ENCODE measurements at regions not wholly inside any gene's neighbourhood (a gene's known extent, or its start where the extent isn't known, plus 50 kb on each side); places are given as distances from the start of the nearest gene placed in this dataset.

DNA sequence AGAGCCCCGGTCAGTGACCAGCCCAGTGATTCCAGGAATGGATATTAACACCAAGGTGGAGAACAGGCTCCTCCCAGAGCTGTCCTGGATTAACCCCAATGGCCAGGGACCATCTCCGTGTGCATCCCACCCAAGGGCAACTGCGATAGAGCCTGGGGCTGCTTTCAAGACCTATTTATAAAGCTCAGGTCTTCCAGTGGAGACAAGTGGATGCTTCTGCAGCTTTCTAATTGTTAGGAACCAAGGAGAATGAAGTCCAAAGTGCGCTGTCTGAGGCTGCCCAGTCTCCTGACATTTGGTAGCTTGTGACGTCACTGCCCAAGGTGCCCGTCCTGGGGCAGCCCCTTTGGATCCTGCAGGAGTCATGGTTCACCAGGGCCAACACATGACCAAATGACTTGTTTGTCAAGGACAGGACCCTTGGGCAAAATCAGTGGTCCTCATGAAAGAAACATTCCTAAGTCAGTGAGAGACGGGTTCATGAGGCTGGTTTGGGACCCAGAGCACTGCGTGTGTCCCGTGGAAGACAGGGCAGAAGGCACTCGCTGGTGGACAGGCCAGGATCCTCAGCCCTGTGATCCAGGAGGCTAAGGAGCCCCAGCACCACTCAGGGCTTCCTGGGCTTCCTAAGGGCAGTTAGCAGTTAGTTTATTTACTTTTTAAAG lies 174.9 kb downstream of the ANKRD60 start:
- TF ChIP-seq CTCF (IDR thresholded peaks at IDR 0.05; ENCODE audit: poor library complexity, severe bottlenecking), result no peak
- H3K27me3 ChIP-seq (ENCODE audit: insufficient read depth, poor library complexity, severe bottlenecking), result peaks cover 12% of the 10 kb centered on the region

GRCh38 chr20:58051367-58051766 lies 177.1 kb downstream of the ANKRD60 start:
- TF ChIP-seq CTCF (IDR thresholded peaks at IDR 0.05; ENCODE audit: poor library complexity, severe bottlenecking), result no peak
- no peaks in the 10 kb centered on the region for H3K36me3 ChIP-seq (ENCODE audit: low read depth)
- ATAC-seq (ENCODE audit: low read depth), result no peak

More for the DNA sequence above, 174.9 kb downstream of the ANKRD60 start:
- no peak overlapping the region for H3K4me3 ChIP-seq (ENCODE audit: severe bottlenecking)
- no peak for ATAC-seq (ENCODE audit: low read depth)
- DNase-seq (ENCODE audit: low spot score), result no peak
- peaks cover 7% of the 10 kb centered on the region for H3K9me3 ChIP-seq (ENCODE audit: severe bottlenecking)
- no peak overlapping the region for H3K27ac ChIP-seq (ENCODE audit: poor library complexity, severe bottlenecking)
- H3K4me1 ChIP-seq (ENCODE audit: insufficient read depth, poor library complexity, severe bottlenecking), result no peaks in the 10 kb centered on the region
- no peaks in the 10 kb centered on the region for H3K36me3 ChIP-seq (ENCODE audit: low read depth)

GRCh38 chr20:58048096-58048702 lies 180.3 kb downstream of the ANKRD60 start:
- TF ChIP-seq CTCF (IDR thresholded peaks at IDR 0.05; ENCODE audit: poor library complexity, severe bottlenecking), result no peak
- DNase-seq (ENCODE audit: low spot score) (no peak), ATAC-seq (ENCODE audit: low read depth) (peak; percentile 60)
- Histone ChIP-seq H3K4me1 (ENCODE audit: insufficient read depth, poor library complexity, severe bottlenecking) (no peaks in the 10 kb centered on the region), H3K36me3 (ENCODE audit: low read depth) (no peaks in the 10 kb centered on the region), H3K27ac (ENCODE audit: poor library complexity, severe bottlenecking) (no peak overlapping the region), H3K27me3 (ENCODE audit: insufficient read depth, poor library complexity, severe bottlenecking) (peaks cover 12% of the 10 kb centered on the region), H3K4me3 (ENCODE audit: severe bottlenecking) (no peak overlapping the region), H3K9me3 (ENCODE audit: severe bottlenecking) (peaks cover 7% of the 10 kb centered on the region)

More at GRCh38 chr20:58051367-58051766, 177.1 kb downstream of the ANKRD60 start:
- no peak overlapping the region for H3K4me3 ChIP-seq (ENCODE audit: severe bottlenecking)
- peaks cover 7% of the 10 kb centered on the region for H3K9me3 ChIP-seq (ENCODE audit: severe bottlenecking)
- H3K27me3 ChIP-seq (ENCODE audit: insufficient read depth, poor library complexity, severe bottlenecking), result peaks cover 12% of the 10 kb centered on the region
- no peak for DNase-seq (ENCODE audit: low spot score)
- H3K4me1 ChIP-seq (ENCODE audit: insufficient read depth, poor library complexity, severe bottlenecking), result no peaks in the 10 kb centered on the region
- no peak overlapping the region for H3K27ac ChIP-seq (ENCODE audit: poor library complexity, severe bottlenecking)

DNA sequence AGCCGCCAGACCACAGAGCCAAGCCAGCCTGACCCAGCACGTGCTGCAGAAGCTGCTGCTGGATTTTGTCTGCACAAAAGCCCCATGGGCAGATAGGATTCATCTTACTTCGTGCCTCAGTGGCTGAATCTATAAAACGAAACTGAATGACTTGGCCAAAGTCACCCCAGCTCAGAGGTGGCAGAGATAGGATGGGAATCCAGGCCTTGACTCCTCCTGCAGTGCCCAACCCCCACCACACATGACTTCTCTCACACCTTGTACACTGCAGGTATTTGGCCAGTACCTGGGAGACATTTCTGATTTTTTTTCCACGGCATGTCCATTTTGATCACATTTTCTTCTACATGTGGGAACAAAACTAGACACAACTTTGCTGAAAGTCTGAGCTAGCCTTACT lies 182.1 kb downstream of the ANKRD60 start:
- DNase-seq (ENCODE audit: low spot score), result no peak
- Histone ChIP-seq H3K9me3 (ENCODE audit: severe bottlenecking) (peaks cover 4% of the 10 kb centered on the region), H3K4me3 (ENCODE audit: severe bottlenecking) (no peak overlapping the region), H3K27ac (ENCODE audit: poor library complexity, severe bottlenecking) (no peak overlapping the region), H3K4me1 (ENCODE audit: insufficient read depth, poor library complexity, severe bottlenecking) (no peaks in the 10 kb centered on the region), H3K36me3 (ENCODE audit: low read depth) (no peaks in the 10 kb centered on the region), H3K27me3 (ENCODE audit: insufficient read depth, poor library complexity, severe bottlenecking) (peaks cover 12% of the 10 kb centered on the region)
- ATAC-seq (ENCODE audit: low read depth), result no peak
- no peak for TF ChIP-seq CTCF (IDR thresholded peaks at IDR 0.05; ENCODE audit: poor library complexity, severe bottlenecking)

GRCh38 chr20:58045579-58045978 lies 182.9 kb downstream of the ANKRD60 start:
- no peaks in the 10 kb centered on the region for H3K4me1 ChIP-seq (ENCODE audit: insufficient read depth, poor library complexity, severe bottlenecking)
- peaks cover 7% of the 10 kb centered on the region for H3K27me3 ChIP-seq (ENCODE audit: insufficient read depth, poor library complexity, severe bottlenecking)
- ATAC-seq (ENCODE audit: low read depth), result no peak
- no peak overlapping the region for H3K4me3 ChIP-seq (ENCODE audit: severe bottlenecking)
- no peaks in the 10 kb centered on the region for H3K36me3 ChIP-seq (ENCODE audit: low read depth)
- H3K27ac ChIP-seq (ENCODE audit: poor library complexity, severe bottlenecking), result no peak overlapping the region
- no peaks in the 10 kb centered on the region for H3K9me3 ChIP-seq (ENCODE audit: severe bottlenecking)
- no peak for TF ChIP-seq CTCF (IDR thresholded peaks at IDR 0.05; ENCODE audit: poor library complexity, severe bottlenecking)
- DNase-seq (ENCODE audit: low spot score), result no peak

Data from RWPE2 (cell line).